Spleen (tissue), 7 donors: ENCODE measurements at regions not wholly inside any gene's neighbourhood (a gene's known extent, or its start where the extent isn't known, plus 50 kb on each side); places are given as distances from the start of the nearest gene placed in this dataset.

Experiments
- CTCF ChIP-seq, 11 experiments: fragments of 200-600 bp in 7 of 11; fragments of 450-650 bp in 4 of 11; sonication (generic) in 4 of 11; IDR thresholded peaks in 8 of 11; conservative IDR thresholded peaks in 3 of 11; 1 replicate in 7 of 11; 2 replicates in 4 of 11; pipeline versions ENCODE4 v1.4.0 to v1.8.0; 2016 to 2021; ENCODE audit warnings: antibody characterized with exemption in 11 of 11, inconsistent platforms in 4 of 11, mild to moderate bottlenecking in 1 of 11
- POLR2A ChIP-seq, 3 donors: fragments of 450-650 bp; IDR thresholded peaks; one replicate each; pipeline ENCODE4 v1.5.1; 2017; ENCODE audit warnings: antibody characterized with exemption in 3 of 3, mild to moderate bottlenecking in 1 of 3
- POLR2AphosphoS5 ChIP-seq, 3 donors: sonication (generic); formaldehyde crosslinking; IDR thresholded peaks; one replicate each; pipeline ENCODE4 v1.5.1; 2017; ENCODE audit warnings: antibody characterized with exemption in 3 of 3
- donor health status: DM: no; HTN: no; CAD: no; lungs with moderate emphysema.
- donor health status: DM: no; HTN: no; CAD: no.
- donor health status: DM: no; HTN: no; CAD: no.

- TF ChIP-seq POLR2AphosphoS5 (IDR thresholded peaks at IDR 0.05), result no peak
- TF ChIP-seq POLR2A (IDR thresholded peaks at IDR 0.05), result no peak
- no peak for TF ChIP-seq CTCF (IDR thresholded peaks at IDR 0.05 in 8 of 11, conservative IDR thresholded peaks at IDR 0.05 in 3 of 11)
These were observed 145.6 kb downstream of the ZBTB18 start for GRCh38 chr1:244196571-244197285.
